ENCODE measurements at regions not wholly inside any gene's neighbourhood (a gene's known extent, or its start where the extent isn't known, plus 50 kb on each side); places are given as distances from the start of the nearest gene placed in this dataset.

DNA sequence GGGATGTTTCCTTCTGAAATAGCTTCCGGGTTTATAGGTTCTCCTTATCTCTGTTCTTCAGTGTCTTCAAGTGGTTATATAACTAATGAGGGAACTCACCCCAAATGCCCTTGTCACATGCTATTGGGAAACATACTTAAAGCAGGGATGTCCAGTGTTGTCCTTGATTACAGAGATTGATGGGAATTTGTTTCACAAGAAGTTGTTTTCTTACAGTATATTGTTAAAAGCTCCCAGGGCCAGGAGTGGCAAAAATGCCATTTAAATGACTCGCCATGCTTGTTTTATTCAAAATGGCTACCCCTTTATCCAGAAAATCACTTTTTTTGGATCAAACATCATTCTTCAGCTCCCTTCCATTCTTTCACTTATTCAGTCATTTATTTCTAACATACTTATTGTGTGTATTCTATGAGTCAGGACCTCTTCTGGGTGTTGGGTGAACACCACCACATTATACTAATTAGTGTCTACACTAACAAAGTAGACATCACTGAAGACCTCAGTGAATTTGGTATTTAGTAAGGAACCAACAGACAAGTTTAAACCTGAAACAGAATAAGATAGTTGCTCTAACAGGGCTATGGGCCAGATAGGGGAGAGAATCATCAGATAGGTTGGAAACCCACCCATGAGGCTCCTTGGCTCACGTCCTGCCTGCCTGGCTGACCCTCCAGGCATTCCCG lies 791.1 kb downstream of the MAFB start:
- no peak for DNase-seq (ENCODE audit: low read depth in 4 of 4, low spot score in 3 of 4)

DNA sequence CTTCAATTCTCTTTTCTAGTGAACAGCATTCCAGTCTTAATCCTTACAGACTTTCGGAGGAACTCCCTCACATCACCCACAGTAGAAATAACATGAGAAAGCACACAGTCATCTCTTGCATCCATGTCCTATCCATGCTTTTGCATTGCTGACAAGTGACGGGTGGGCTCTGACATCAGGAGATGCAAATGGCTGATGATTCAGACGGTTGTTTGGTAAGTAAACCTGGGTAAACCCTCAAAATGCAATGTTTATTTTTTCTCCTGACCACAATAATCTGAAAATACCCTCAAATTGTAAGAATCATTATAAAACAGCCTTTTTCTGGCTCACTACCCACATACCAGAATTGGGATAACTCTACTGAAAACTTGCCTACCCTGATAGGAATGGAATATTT lies 792.0 kb downstream of the MAFB start:
- no peak for DNase-seq (ENCODE audit: low read depth in 4 of 4, low spot score in 3 of 4)

DNA sequence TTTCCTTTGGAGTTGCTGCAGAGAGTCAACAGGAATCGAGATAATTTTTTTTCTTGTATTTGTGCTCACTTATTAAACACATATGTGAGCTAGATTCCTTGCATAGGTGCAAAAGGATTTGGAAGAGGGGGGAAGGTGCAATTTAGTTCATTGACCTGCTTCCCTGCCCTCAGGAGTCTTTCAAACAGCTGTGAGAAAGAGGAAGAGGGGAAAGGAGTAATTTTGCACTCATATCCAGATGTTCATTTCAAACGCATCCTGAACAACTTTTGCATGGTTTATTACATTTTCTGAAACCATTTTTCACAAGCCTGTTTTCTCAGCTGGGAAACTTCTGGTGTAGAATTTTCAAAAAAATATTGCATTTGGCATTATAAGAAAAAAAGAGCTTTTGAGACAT lies 795.0 kb downstream of the MAFB start:
- DNase-seq (ENCODE audit: low read depth in 4 of 4, low spot score in 3 of 4): no peak

DNA sequence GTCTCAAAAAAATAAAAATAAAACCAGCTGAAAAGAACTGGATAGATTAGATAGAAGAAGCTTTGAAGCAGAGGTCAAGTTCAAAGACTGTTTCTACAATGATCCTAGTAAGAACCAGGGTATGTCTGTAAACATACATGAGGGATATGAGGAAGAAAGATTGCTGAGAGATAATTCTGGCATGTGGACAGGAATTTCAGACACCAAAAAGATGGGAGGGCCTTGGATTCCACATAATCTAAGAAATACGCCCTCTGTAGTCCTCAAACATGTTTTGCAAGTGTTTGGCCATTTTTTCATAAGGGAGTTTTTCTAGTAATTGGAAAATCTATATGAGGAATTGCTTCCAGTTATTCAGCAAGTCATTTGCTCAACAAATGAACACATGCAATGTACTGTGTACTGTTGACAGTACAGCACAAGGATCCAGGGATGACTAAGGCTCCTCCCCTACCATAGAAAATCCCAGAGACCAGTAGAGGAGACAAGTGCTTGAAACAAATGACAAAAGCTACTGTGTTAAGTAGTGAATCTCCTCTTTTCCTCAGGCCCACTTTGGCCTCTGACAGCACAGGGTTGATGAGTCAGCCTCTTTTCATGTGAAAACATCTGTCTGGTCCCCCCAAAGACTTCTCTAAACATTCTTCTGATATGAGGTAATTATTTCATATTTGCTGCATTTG lies 795.9 kb downstream of the MAFB start:
- DNase-seq (ENCODE audit: low read depth in 4 of 4, low spot score in 3 of 4): no peak

DNA sequence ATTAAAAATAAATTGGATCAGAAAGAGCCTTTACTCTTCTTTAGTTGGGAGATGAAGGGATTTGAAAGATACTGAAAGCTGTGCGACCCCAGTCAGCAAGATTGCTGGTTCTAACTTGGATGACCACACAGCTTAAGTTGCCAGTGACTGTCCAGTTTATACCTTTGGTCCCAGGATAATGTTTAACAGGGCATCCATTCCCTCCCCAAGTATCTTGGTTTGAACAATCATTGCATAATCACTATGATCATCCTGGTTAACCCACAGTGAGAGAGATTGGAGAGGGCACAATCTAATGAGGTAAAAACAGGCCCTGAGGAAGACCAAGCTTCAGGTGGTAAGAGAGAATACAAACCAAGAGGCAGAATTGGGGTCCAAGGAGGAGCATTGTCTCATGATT lies 798.3 kb downstream of the MAFB start:
- DNase-seq (ENCODE audit: low read depth in 4 of 4, low spot score in 3 of 4): no peak

DNA sequence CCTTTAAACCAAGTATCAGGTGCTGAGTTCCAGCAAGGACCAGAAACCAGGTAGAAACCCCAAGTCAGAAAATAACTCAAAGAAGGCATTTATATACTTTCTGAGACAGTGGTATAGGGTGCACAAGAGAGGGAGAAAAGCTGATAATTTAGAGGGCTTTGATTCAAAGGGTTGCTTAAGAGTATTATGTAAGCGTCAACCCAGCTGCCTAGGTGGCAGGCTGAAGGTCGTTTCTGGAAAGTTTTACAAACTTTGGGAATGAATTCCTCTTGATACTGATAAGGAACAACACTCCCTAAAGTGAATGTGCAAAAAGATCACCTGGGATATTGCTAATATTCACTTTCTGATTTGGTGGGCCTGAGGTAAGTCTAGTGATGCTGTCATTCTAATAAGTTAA lies 800.7 kb downstream of the MAFB start:
- DNase-seq (ENCODE audit: low read depth in 4 of 4, low spot score in 3 of 4): no peak

DNA sequence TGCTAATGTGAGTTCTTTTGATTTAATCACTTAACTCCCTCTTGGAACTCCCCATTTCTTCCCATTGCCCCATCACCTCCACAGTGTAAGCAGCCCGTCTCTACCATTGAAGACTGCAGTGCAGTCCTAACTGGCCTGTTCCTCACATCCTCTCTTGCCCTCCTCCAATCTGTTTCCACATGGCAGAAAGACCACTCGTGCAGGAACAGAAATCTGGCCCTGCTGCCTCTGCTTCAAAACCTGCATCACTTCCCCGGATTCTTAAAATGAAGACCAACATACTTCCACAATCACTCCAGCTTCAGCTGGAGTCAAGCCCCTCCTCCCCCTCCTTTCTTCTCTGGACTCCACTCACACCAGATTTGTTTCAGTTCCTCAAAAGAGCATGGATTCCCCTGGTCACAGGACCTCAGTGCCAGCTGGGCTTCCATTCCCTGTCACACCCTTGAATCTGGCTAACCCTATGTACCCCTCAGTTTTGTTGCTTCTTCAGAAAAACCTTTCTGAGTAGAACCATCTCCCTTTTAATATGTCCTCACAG lies 802.3 kb downstream of the MAFB start:
- no peak for DNase-seq (ENCODE audit: low read depth in 4 of 4, low spot score in 3 of 4)

DNA sequence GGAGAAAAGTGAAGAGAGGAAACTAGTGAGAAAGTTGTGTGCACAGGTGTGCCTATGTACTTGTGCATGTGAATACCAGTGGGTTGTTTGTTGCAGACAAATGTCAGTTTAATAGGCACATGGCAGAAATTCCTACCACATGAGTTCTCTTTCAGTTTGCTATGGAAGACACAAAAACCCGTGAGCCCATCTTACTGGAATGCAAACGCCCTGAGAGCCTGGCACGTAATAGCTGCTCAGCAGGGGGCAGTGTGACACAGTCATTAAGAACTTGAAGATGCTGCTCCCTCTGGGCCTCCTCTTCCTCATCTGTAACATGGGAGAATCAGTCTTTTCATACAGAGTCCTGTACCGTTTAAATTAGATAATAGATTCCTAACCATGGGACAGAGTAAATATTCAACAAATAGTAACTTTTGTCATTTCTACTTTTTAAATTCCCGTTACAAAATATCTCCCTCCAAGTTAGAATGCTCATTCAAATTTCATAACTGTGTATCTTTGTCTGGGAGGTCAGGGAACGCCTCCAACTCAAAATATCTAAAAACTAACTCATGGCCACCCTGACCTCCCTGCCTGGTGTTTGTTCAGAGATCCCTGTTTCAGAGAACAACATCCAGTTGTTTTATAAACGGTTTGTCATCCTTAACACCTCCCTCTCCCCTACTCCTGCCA lies 802.9 kb downstream of the MAFB start:
- DNase-seq (ENCODE audit: low read depth in 4 of 4, low spot score in 3 of 4): no peak

DNA sequence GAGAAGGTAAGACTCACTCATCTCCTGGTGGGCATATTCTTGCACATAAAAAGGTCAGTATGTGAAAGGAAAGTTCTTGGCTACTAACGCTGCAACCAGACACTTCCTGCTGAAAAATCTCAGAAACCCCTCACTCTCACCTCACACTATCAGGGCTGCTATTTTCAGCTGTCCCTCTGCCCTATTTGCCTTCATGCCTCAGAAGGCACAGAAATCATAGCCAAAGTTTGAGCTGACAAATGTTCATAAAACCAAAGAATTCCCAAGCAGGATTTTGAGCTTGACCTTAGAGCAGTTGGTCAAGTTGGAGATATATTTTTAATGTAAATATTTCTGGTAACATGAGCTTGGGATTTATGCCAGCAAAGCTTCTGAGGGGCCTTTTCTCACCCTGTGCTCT lies 806.2 kb downstream of the MAFB start:
- no peak for DNase-seq (ENCODE audit: low read depth in 4 of 4, low spot score in 3 of 4)

DNA sequence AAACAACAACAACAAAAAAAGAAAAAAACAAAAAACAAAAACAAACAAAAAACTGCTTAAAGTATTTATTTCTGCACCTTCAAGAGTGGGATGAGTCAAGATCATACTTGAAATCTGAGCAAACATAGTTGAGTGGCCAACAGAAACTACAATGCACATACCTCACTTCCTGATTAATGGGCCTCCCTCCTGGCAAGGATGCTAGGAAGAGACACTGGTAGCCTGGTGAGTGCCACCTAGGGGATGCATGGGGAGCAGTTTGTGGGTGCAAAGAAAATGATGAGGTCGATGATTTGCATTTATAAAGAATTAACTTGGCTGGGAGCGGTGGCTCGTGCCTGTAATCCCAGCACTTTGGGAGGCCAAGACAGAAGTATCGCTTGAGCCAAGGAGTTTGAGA lies 808.1 kb downstream of the MAFB start:
- no peak for DNase-seq (ENCODE audit: low read depth in 4 of 4, low spot score in 3 of 4)

DNA sequence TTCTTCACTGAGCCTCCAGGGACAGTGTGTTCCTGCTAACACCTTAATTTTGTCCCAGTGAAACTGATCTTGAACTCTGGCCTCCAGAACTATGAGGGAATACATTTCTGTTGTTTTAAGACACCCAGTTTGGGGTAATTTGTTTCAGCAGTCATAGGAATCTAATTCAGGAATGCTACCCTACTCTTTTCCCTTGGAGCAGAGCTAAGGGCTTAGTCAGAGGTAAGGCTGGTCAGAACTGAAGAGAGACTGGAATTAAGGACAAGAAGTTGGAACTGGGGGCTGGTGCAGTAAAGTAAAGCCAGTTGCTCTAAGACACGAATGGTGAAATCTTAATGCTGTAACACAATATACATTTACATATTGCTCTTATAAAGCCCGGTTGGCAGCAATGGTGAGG lies 809.7 kb downstream of the MAFB start:
- no peak for DNase-seq (ENCODE audit: low read depth in 4 of 4, low spot score in 3 of 4)

DNA sequence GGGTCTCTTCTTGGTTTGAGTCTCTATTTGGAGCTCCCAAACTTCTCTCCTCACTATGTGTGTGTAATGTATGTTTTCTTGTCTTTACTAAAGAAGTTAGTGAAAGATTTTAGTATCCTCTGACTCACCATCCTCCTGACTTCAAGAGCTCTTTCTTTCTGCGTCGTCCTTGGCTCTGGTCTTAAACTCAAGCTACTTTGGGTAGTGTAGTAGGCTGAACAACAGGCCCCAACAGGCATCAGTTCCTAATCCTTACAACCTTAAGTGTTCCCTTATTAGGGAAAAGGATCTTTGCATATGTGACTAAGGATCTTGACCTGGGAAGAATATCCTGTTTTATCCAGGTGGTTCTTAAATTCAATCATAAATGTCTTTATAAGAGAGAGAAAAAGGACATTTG lies 810.2 kb downstream of the MAFB start:
- no peak for DNase-seq (ENCODE audit: low read depth in 4 of 4, low spot score in 3 of 4)

DNA sequence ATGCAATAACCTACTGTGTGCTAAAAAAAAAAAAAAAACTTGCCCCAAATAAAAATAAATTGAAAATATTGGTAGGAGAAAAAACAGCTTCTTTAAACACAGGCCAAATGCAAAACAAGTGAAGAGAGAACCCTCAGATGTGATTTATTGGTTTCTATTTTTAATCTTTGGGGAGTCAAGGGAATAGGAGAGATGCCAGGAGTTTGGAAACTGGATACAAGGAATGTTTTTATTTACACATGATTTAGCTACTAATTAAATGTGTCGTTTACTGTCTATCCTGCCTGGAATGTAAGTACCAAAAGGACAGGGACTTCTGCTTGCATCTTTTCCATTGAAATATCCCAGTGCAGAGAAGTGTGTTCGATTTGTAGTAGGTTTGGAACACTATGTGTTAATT lies 810.7 kb downstream of the MAFB start:
- DNase-seq (ENCODE audit: low read depth in 4 of 4, low spot score in 3 of 4): no peak

DNA sequence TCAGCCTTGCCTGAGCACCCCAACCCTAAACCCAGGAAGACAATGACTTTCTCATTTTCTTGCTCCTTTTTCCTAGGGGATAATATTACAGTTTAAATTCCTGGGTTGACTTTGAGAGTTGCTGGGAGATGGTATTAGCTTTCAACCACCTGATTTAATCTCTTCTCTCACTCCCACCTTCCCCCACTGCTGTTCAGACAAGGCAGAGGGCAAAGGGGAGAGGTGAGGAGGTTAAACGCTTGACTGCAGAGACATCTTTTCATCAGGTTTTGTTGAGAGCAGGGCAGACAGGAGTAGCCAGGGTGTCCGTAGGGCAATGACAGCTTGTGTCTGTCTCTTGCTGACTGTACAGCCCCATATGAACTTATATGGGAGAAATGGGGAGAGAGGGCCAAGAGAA lies 811.2 kb downstream of the MAFB start:
- DNase-seq (ENCODE audit: low read depth in 4 of 4, low spot score in 3 of 4): peak in 1 of 4 donors; percentile 57

DNA sequence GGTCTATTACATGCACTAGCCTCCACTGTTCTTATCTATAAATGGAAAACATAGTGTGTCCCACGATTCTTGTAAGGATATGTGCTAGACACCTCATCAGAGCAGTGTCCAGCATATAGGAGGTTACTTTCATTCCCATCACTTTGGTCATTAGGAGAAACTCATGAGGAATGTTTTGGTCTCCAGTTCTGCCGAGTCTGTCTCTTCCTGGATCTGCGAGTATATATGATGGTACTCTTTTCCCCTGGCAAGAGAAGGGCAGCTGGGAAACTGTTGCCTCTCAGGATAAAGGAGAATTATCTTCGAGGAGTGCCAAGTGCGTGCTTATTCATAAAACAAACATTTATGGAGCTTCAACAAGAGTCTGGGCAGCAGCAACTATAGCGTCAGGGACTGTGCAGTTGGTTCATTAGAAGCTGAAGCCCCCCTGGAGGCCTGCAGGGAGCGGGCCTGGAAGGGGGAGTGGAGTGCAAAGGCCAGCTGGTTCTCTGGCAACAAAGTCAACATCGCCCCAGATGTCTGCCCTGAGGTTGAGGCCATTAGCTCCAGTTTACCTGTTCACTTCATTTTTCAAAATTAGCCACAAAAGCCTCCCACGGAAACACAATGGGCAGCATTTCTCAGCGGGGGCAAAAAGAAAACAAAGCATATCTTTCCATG lies 811.9 kb downstream of the MAFB start:
- no peak for DNase-seq (ENCODE audit: low read depth in 4 of 4, low spot score in 3 of 4)

DNA sequence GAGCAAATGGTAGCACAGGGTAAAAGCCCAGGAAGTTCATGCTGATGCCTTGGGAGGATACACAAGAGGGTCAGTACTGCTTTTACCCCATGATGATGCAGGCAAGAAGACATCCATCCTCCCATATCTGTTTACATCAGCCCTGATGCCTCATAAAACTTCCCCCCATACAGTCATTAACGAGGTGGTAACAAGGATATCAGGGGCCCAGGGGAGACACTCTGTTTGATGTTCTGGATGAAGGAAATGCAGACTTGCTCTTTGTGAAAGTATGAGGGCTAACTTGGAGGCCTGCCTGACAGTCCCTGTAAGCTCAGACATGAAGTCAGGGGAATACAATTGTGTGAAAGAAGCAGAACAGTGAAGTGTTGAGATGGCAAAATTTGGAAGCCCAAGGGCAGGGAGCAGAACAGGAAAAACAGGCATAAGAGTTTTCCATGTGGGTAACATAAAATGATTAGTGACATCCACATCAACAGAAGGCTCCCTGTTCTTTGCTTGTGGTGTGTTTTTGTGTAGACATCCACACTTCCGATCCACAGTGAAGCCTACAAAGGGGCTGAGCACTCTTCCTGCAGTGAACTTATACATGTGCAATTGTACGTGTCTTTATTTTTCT lies 813.4 kb downstream of the MAFB start:
- no peak for DNase-seq (ENCODE audit: low read depth in 4 of 4, low spot score in 3 of 4)

DNA sequence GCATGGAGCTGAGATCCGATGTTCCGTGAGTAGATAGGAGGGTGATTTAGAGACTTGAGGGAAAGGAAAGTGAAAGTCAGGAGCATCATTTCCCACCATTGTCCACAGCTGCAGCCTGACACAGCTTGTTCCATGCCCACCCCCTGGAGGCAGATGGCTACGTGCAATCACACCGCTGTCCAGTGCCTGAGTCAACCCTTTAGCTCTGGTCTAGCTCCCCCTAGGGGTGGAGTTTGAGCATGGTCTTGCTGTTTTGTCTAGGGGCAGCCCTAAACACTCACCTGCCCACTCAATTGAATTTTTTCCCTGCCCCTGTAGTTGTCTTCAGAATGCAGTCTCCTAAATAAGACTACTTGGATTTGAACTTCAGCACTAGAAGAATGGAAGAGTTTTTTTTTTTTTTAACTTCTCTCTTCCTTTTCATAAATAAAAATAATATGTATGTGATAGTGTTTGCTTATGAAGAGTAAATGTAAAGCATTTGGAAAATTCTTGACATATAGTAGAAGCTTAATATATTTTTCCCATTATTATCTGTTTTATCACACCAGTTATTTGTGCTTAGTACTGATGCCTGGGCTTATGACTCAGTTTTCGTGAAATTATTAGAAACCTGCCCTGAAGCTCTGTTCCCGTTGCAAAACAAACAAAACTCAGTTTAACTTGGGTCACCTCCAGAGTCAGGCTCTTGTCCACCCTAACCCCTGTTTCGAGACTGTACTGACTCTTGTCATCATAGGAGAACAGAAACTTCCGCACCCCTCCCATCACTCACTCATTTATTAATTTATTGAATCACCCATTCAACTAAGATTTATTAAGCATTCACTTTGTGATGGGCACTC lies 814.8 kb downstream of the MAFB start:
- no peak for DNase-seq (ENCODE audit: low read depth in 4 of 4, low spot score in 3 of 4)

DNA sequence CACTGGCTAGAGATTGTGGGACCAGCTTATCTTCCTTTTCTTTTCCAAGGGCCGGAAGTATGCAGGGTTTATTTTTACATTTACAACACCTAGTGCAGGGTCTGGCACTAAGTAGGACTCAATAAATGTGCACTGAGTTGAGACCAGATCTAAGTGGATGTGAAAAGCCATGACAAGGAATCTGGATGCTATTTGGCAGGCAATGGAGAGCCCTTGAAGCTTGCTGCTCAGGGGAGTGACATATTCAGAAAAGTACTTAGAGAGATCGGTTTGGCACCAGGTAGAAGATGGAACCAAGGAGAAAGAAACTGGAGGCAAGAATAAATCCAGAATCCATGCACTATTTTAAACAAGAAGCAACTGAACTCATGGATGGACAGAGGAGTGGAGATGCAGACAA lies 815.8 kb downstream of the MAFB start:
- DNase-seq (ENCODE audit: low read depth in 4 of 4, low spot score in 3 of 4): no peak

DNA sequence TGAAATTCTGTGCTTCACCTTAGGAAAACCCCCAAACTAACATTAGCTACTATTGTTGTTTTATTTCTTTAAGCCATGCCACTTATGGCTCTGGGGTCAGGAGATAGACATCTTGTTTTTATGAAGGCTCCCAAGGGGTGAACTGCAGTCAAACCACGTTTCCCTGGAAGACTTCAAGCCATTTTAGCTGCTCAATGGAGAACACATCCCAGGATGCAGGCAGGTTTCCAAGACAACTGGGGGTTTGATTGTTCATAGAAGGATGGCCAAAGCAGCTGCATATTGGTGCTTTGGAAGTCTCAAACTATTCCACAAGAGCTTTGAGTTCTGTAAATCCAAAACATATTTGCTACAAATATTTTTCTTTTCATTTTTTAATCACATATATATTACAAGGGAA lies 818.0 kb downstream of the MAFB start:
- no peak for DNase-seq (ENCODE audit: low read depth in 4 of 4, low spot score in 3 of 4)

DNA sequence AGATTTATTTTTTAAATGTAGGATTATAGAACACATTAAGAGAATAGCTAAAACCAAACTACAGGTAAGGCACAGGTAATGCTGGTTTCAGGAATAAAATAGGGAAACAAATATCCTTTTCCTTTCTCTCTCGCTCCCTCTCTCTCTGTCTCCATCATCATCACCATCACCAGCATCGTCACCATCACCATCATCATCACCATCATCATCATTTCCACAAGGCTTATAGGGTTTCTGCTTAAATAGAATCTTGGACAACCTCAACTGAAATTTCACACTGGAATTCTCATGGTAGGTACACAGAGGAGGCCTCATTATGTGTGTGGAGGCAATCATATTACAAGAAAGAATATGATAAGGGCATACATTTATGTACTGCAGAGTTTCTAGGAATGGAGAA lies 823.6 kb downstream of the MAFB start:
- no peak for DNase-seq (ENCODE audit: low read depth in 4 of 4, low spot score in 3 of 4)
